CD4-positive, alpha-beta T cell treated with Interleukin-2 at 100 ng/mL for 4 hours (primary cell): ENCODE measurements at regions not wholly inside any gene's neighbourhood (a gene's known extent, or its start where the extent isn't known, plus 50 kb on each side); places are given as distances from the start of the nearest gene placed in this dataset.

Experiments
- DNase-seq: peaks from one replicate; pipeline ENCODE4 v3.0.0-alpha.2; 2020; ENCODE audit warnings: low spot score

DNA sequence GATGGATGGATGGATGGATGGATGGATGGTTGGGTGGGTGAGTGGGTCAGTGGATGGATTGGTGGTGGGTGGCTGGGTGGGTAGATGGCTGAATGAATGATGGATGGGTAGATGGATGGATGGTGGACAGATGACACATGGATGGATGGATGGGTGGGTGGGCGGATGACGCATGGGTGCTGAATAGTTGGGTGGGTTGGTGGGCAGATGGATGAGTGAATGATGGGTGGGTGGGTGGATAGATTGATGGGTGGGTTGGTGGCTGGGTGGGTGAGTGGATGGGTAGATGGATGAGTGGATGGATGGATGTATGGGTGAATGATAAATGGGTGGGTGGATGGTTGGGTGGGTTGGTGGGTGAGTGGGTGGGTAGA lies 69.9 kb upstream of the NKX1-1 start:
- DNase-seq: no peak

DNA sequence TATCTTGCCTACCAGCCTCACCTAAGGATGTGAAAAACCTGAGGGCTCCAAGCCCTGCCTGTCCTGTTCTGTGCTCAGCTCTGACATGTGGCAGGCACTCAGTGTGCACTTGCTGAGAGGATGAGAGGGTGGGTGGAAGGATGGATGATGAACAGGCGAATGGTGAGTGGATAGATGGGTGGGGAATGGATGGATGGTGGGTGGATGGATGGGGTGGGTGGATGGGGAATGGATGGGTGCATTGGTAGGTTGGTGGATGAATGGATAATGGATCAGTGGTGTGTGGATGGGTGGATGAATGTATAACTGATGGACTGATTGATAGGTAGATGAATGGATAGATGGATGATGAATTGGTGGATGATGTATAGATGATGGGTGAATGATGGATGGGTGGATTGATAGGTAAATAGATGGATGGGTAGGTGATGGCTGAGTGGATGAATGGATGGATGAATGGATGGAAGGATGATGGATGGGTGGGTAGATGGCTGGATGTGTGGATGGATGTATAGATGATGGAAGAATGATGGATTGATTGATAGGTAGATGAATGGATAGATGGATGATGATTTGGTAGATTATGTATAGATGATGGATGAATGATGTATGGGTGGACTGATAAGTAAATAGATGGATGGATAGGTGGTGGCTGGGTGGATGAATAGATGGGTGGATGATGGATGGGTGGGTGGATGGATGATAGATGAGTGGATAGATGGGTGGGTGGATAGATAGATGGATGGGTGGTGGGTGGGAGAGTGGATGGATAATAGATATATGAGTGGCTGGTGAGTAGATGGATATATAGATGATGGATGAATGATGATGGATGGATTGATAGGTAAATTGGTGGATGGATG lies 69.3 kb upstream of the NKX1-1 start:
- no peak for DNase-seq

DNA sequence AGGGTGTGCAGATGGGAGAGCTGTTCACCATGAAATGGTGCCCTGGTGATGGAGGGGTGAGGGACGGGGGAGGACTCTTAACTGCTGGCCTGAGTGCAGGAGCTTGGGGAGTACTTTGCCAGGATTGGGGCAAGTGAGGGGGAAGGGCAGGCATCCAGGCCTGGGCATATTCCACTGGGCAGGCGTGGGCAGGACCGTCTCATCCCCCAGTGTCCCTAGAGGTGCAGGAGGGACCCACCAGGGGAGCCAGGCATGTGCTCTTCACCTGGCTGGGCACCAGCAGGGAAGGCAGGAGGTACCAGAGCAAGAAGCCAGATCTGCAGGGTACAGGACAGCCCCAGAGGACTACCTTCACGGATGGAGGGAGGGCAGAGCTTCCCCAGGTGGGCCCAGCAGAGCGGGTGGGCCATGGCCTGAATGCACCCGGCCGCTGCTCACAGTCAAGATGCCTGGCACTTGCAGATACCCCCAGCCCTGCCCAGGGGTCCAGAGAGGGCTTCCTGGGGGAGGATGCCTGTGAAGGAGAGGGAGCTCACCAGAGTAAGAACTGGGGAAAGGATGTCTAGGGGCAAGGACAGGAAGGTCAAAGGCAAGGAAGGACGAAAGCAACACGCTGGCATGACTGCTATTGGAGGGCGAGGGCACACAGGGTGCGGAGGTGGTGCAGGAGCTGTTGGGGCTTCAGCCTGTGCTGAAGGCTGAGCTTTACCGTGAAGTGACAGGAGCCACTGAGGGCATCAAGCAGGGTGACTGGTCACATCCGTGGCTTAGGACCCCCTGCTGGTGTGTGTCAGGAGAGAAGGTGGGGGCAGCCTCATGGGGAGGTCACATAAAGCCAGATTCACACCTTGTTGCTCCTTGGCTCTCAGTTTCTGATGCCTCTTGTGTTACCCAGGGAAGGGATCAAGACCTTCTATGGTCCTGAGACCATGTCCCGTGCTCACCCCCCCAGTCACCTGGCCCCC lies 68.2 kb upstream of the NKX1-1 start:
- DNase-seq: no peak

DNA sequence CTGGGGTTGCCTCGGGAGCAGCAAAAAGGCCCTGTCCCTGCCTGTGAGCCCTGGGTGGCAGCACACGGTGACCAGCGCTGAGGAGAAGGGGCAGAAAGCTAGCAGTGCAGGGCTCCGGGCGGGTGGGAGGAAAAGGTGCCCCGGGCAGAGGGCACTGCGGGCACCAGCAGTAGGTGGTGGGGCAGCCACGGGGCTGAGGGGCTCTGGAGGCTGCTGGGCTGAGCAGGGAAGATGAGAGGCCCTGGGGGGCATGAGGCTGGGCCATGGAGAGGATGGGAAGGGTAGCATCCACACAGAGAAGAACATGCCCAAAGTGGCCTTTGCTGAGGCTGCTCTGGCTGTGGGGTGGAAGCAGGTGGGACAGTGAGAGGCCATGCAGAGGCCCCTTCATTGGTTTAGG lies 67.5 kb upstream of the NKX1-1 start:
- no peak for DNase-seq

DNA sequence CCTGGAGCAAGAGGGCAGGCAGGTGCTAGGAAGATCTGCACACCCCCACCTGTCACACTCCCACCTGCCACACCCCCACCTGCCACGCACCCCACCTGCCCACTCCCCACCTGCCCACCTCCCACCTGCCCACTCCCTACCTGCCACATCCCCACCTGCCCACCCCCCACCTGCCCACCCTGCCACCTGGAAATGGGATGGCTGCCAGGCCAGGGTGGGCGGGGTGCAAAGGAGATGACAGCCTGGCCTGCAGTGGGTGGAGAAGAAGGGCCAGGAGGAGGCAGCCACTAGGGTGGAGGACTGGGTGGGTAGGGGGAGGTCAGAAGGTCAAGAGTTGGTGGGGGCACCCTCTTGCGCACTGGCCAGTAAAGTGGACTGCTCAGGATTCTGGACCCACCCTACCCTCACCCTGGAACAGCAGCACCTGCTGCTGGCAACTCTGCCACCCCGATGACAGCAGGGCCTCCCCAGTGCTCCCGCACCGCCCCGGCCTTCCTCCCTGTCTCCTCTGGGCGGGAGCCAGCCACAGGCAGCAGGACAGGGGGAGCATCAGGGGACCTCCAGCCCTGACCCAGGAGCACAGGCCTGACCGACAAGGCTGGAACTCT lies 66.8 kb upstream of the NKX1-1 start:
- DNase-seq: no peak

DNA sequence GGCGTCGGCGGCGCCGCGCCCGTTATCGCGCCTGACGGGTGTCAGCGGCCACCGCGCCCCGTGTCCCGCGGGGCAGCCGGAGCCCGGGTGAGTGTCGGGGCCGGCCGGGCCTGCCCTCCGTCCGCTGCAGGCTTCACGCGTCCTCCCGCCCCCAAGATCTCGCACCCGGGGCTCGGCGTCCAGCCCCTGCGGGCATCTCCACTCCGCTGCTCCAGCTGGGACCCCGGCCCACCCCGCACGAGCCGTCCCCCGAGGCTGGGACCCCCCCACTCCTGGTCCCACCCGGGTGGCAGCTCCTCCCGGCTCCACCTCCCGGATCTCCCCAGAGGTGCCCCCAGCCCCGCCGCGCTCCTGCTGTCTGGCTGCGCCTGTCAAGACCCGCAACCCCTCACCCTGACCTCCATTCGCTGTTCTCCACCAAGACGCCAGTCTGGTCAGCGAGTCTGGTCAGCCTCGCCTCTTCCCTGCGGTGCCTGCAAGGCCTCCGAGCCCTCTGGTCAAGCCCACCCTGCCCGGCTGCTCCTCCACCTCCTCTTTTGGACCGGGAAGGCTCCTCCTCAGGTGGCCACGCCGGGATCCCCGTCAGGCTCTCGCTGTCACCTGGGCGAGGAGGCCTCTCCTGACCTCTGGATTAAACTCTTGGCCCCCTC lies 66.0 kb upstream of the NKX1-1 start:
- no peak for DNase-seq

DNA sequence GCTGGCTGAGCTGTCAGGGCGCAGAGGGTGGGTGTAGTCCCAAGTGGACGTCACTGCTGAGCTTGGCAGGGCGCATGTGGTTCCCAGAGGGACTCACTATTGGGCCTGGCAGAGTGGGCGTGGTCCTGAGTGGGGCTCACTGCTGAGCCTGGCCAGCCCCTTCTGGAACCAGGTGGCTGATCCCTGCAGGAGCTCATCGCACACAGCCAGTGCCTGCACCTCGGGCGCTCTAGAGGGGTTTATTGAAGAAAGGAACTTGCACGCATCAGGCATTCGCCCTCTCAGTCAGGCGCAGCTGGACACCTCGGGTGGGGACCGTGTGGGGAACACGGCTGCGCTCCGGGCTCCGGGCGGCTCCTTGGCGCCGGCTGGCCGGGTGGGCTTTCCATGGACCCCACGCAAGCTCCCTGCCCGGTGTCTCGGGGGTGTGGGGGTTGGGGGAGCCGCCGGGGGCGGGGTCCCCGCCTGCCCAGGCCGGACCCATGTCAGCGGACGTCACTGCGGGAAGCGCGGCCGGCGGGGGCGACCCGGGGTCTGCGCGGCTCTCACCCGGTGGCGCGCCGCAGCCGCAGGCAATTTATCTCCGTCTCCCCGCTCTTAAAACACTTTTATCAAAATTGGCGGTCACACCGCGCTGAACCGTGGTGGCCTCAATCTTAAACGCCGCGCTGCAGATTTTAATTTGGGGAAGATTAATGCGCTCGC lies 65.4 kb upstream of the NKX1-1 start:
- no peak for DNase-seq

DNA sequence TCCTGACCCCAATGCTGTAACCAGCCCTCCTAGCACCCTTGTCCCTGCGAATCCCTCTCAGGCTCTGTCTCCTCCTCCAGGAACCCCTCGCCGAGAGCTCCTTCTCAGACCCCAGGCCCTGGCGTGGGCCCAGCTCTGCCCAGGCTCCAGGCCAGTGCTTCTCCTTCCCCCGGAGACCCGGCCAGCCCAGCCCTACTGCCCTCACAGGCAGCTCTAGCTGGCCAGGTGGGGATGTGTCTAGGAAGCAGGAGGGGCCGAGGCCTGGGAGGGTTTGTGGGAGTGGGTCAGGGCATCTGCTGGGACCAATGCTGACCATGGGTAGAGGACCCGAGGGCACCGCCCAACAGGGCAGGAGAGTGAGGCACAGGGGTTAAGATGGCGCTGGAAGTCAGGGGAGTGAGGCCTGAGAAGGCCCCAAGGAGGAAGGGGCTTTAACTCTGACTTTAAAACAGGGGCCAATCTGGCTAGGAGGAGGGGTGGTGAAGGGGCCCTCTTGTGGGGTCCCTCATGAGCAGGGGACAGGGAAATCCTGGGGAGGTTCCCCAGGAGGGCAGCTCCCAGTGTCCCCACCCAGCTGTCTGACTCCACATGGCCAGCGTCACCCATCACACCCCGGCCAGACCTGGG lies 64.7 kb upstream of the NKX1-1 start:
- DNase-seq: no peak

DNA sequence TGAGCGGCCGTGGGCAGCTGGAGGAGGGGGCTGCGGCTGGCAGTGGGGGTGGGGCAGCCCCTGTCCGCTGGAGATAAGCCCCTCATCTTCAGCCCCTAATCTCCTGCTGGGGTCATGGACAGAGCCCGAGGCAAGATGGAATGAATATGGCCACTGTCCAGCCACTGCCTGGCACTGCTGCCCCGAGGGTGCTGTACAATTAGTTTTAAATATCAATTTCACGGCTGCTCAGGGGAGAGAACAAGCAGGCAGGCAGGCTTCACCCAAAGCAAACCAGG lies 64.1 kb upstream of the NKX1-1 start:
- DNase-seq: no peak

DNA sequence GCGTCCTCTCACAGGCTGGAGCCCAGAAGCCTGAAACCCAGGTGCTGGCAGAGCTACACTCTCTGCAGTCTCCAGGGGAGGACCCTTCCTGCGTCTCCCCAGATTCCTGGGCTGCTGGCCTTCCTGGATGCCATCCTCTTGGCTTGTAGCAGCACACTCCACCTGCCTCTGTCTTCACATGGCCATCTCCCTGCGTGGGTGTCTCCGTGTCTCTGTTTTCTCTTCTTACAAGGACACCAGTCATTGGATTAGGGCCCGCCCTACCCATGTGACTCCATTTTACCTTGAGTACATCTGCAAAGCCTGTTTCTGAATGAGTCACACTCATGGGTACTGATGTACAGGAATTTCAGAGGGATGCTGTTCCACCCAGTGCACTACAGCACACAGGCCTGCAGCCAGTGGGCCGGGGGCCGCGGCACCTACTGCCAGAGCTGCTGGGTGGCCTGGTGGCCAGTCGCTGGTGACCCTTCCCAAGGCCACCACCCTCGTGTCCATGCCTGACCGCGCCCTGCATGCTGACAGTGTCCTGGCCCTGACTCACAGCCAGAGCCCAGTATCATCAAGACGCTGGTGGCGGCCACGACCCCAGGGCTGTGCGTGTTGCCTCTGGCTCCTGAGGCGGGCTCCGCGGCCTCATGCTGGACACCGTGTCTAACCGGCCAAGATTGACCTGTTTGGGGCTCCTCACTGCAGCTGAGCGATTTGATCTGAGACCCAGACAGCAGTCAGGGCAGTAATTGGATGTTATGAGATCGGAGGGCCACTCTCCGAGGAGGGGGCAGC lies 63.6 kb upstream of the NKX1-1 start:
- DNase-seq: no peak

DNA sequence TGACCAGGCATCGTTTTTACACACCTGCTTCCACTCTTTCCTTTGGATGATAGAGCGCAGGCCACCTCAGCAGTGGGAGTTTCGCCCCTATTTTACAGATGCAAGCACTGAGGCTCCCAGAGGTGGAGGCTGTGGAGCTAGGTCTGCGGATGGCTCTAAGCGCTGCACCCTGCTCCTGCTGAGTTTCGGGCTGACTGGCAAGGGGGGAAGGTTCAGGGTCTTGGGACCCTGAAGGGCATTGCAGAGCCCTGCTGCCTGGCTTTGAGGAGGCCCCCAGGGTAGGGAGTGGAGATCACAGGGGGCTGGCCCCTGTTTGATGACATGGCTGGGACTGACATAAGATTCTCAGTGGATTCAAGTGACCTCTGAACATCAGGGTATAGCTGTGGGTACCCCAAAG lies 62.8 kb upstream of the NKX1-1 start:
- no peak for DNase-seq

DNA sequence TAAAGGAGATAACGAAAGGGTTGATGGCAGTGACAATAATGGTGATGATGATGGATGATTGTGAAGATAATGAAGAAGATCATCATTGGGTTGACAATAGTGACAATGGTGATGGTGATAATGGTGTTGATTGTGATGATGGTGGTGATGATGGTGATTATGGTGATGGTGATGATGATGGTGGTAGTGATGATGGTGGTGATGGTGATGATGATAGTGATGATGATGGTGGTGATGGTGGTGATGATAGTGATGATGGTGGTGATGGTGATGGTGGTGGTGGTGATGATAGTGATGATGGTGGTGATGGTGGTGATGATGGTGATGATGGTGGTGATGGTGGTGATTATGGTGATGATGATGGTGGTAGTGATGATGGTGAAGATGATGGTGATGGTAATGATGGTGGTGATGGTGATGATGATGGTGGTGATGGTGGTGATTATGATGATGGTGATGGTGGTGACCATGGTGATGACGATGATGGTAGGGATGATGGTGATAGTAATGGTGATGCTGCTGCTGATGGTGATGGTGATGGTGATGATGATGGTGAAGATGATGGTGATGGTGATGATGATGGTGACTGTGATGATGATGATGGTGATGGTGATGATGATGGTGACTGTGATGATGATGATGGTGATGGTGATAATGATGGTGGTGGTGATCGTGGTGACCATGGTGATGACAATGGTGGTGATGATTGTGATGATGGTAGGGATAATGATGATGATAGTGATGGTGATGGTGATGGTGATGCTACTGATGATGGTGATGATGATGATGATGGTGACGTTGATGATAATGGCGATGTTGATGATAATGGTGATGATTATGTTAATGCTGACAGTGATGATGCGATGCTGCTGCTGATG lies 61.6 kb upstream of the NKX1-1 start:
- no peak for DNase-seq

DNA sequence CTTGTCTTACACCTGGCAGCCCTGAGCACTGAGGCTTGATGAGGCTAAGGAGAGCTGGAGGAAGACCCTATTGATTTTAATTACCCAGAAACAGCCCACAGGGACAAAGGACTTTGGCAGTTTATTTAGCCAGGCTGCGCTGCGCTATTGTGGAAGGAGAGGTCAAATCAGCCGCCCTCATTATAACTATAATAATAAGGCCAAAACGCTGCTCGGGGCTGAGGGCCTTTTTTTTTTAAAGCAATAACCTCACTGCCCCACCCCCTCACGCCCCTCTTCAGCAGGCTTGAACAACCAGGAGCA lies 60.6 kb upstream of the NKX1-1 start:
- DNase-seq: no peak

DNA sequence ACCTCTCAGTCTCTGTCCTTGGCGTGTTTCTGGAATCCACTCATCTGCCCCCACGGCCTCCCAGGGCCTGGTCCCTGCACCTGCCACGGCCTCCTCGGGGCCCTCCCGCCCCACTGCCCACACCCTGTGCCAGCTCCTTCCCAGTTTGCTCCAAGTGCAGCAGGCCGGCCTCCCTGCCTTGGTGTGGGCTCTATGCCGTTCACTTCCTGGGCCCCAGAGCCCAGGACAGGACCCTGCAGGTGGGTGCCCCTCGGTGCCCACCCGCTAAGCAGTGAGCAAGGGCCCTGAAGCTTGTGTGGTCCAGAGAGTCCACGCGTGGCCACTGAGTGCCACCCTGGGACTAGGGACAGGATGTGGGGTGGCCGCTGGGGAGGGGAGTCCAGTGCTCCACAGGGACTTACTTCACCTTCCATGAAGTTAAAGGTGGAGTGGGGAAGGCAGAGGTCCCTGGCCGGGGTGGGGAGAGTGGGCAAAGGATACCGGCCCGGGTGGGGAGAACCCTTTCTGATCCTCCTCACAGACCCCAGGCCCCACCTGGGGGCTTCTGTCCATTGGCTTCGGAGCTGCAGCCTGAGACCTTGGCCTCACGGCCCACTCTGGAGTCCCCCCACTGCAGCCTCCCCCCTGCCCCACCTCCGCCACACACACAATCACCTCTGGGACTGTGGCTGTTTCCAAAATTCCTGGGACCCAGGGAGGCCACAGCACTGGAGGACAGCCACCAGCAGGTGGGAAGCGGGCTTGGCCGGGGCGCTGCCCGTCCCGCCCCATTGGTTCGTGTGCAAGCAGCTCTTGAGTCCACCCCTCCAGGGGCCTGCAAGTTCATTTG lies 60.0 kb upstream of the NKX1-1 start:
- DNase-seq: no peak

DNA sequence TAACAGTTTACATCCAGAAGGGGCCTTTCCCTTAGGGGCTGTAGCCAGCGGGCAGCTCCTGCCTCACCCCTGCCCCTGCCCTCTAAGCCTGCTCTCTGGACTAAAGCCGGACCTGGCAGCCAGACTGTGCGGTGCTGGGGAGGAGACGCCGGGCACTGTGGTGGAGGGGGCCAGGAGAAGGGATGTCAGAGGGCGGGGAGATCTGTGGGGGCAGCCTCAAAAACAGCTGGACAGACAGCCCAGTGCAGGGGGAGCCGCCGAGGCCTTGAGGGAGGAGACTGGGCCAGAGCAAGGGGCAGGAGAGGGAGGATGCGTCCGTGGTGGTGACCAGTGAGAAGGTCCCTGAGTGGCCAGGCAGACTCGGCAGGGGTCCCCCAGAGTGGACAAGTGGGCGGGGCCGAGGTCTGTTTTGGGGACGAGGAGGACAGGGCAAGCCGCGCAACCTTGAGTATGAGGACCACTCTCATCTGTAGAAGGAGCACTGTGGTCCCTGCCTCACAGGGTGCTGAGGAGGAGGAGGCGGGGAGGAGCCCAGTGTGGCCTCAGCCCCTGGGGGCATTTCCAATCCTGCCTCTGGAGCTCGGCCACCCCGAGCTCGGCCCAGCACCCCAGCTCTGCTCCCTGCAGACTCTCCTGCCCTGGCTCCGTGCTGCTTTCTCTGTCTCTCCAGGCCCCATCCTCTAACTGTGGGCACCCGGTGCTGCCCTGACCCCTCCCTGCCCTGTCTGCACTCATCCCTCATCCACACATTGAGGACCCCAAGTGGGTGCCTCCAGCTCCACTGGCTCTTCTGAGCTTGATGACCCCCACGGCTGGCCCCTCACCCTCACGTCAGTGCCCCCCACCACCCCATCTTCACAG lies 59.2 kb upstream of the NKX1-1 start:
- no peak for DNase-seq

DNA sequence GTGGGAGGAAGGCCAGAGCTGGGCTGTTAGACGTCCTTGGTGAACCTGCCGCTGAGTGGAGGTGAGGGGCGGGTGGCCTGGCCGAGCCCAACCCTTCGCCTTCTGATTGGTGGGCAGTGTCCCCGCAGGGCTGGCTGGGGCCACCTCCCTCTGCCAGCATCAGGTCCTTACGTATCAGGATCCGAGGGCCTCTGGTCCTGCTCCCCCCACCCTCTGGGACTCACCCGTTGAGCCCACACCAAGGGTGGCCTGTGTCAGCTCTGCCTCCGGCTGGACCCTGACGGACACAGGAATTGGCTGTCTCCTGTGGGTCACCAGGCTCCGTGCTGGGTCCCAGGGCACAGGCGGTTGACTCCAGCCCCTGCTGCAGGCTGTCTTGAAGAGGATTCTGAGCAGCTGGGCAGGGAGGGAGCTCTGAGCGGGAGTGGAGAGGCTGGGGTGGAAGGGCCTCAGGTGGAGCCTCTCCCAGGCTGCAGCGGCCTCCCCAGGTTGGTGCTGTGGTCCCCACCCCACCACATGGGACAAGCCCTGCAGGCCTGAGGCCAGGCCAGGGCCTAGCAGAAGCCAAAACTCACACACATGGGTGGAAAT lies 58.4 kb upstream of the NKX1-1 start:
- DNase-seq: no peak

DNA sequence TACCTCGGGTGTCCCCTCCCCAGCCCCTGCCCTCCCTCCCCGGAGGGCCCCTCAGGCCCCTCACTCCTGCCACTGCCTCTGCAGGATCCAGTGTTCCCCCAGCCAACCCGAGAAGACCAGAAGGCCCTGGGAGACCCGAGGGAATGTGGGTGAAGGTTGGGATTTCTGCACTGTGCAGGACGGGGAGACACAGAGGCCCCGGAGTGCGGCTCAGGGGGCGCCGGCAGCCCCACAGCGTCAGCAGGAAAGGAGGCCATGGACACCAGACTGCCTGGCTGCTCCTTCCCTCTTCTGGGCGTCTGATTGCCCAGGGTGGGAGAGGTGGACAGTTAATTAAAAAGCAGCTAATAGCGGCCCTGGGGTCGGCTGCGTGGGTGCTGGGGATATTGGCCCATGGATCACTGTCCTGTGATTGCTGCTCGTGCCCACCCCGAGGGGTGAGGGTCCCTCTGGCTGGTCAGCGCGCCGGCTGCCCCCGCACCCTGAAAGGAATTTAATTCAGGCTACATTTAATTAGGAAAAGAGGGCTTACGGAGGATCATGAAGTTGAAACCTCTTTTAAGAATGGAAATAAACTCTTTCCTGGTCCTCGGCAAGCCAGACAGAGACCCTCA lies 57.8 kb upstream of the NKX1-1 start:
- DNase-seq: no peak
